Transverse colon (tissue), 4 donors: ENCODE measurements at regions not wholly inside any gene's neighbourhood (a gene's known extent, or its start where the extent isn't known, plus 50 kb on each side); places are given as distances from the start of the nearest gene placed in this dataset.
"Not testable (repeated sequence)": the region's sequence is repeated elsewhere in the genome, so short reads cannot be mapped to it uniquely, and the experiment has no call there.

Source experiments
- DNase-seq: peaks from one replicate; pipeline ENCODE4 v3.0.0-alpha.2; 2019
- H3K27ac ChIP-seq, 4 donors: fragments of 200-600 bp; sonication (generic); 2 replicates each; pipeline ENCODE4 v1.5.1; 2016 to 2018; ENCODE audit warnings: inconsistent platforms in 4 of 4
- H3K27me3 ChIP-seq: fragments of 200-600 bp; sonication (generic); 2 replicates; pipeline ENCODE4 v1.5.1; 2017; ENCODE audit warnings: inconsistent platforms
- H3K36me3 ChIP-seq, 4 donors: fragments of 200-600 bp; sonication (generic); 2 replicates each; pipeline ENCODE4 v1.5.1; 2017 to 2019; ENCODE audit warnings: inconsistent platforms in 4 of 4
- H3K4me1 ChIP-seq, 4 donors: fragments of 200-600 bp; sonication (generic); 2 replicates each; pipeline ENCODE4 v1.5.1; 2017 to 2020; ENCODE audit warnings: inconsistent platforms in 4 of 4
- H3K4me3 ChIP-seq, 4 donors: fragments of 200-600 bp; sonication (generic); 1 replicate in 1 of 4; 2 replicates in 3 of 4; pipeline versions ENCODE4 v1.5.1 to v1.6.1; 2017 to 2019; ENCODE audit warnings: inconsistent platforms in 4 of 4
- H3K9me3 ChIP-seq, 2 donors: fragments of 200-600 bp; sonication (generic); 2 replicates each; pipeline ENCODE4 v1.5.1; 2017 to 2019; ENCODE audit warnings: inconsistent platforms in 2 of 2
- EP300 ChIP-seq: sonication (generic); formaldehyde crosslinking; IDR thresholded peaks from one replicate; pipeline ENCODE4 v1.6.1; 2017; ENCODE audit warnings: antibody characterized with exemption, low read depth
- POLR2A ChIP-seq: fragments of 450-650 bp; IDR thresholded peaks from one replicate; pipeline ENCODE4 v1.6.1; 2016; ENCODE audit warnings: antibody characterized with exemption, mild to moderate bottlenecking, moderate library complexity
- POLR2AphosphoS5 ChIP-seq, 3 donors: sonication (generic); formaldehyde crosslinking; IDR thresholded peaks; one replicate each; pipeline ENCODE4 v1.6.1; 2016; ENCODE audit warnings: antibody characterized with exemption in 3 of 3
- WGBS, 2 donors: methylation state at CpG; one replicate each; pipeline ENCODE4 v1.1.5; 2018; ENCODE audit warnings: low coverage in 1 of 2; 5-methylcytosine and 5-hydroxymethylcytosine counted together
- in situ Hi-C, 4 donors: fragments of 200-750 bp; cut with MboI; loops; one replicate each; pipeline versions ENCODE4 v1.15.0 to v1.15.1; 2017; ENCODE audit warnings: low sequenced_read_pairs in 3 of 4, low pct_ligation_motif_present in 1 of 4, low pct_unique_long_range_greater_than_20kb in 1 of 4
- intact Hi-C: fragments of 100-400 bp; cut with DNase I; formaldehyde crosslinking; loops from one replicate; pipeline ENCODE4 v1.15.1; 2023; ENCODE audit warnings: low total_unique reads
- TF ChIP-seq, protein P1 (sequence below), 5 experiments: fragments of 200-600 bp in 3 of 5; fragments of 450-650 bp in 2 of 5; sonication (generic) in 3 of 5; IDR thresholded peaks; 1 replicate in 2 of 5; 2 replicates in 3 of 5; pipeline ENCODE4 v1.5.1; 2016 to 2017; ENCODE audit warnings: antibody characterized with exemption in 5 of 5, inconsistent platforms in 3 of 5, mild to moderate bottlenecking in 2 of 5, moderate library complexity in 1 of 5

- Histone ChIP-seq H3K27me3 (no peaks in the 10 kb centered on the region), H3K27ac (no peak overlapping the region), H3K4me1 (no peaks in the 10 kb centered on the region), H3K36me3 (no peaks in the 10 kb centered on the region), H3K4me3 (no peak overlapping the region), H3K9me3 (peaks cover 0 to 3% of the 10 kb centered on the region in 2 donors)
- WGBS, 2 donors: 82 to 83% methylated on average over 2 to 4 of the region's 4 CpGs
- intact Hi-C loops: no loop called here
- in situ Hi-C loops: no loop called here
- no peak for DNase-seq
- TF ChIP-seq POLR2A: no peak
- TF ChIP-seq EP300: no peak
- no peak for TF ChIP-seq POLR2AphosphoS5 (IDR thresholded peaks at IDR 0.05)
- TF ChIP-seq, protein P1, sequence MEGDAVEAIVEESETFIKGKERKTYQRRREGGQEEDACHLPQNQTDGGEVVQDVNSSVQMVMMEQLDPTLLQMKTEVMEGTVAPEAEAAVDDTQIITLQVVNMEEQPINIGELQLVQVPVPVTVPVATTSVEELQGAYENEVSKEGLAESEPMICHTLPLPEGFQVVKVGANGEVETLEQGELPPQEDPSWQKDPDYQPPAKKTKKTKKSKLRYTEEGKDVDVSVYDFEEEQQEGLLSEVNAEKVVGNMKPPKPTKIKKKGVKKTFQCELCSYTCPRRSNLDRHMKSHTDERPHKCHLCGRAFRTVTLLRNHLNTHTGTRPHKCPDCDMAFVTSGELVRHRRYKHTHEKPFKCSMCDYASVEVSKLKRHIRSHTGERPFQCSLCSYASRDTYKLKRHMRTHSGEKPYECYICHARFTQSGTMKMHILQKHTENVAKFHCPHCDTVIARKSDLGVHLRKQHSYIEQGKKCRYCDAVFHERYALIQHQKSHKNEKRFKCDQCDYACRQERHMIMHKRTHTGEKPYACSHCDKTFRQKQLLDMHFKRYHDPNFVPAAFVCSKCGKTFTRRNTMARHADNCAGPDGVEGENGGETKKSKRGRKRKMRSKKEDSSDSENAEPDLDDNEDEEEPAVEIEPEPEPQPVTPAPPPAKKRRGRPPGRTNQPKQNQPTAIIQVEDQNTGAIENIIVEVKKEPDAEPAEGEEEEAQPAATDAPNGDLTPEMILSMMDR (IDR thresholded peaks at IDR 0.05): no peak
Observed at GRCh38 chr2:22134421-22134820, 1010.7 kb downstream of the TDRD15 start.

DNA sequence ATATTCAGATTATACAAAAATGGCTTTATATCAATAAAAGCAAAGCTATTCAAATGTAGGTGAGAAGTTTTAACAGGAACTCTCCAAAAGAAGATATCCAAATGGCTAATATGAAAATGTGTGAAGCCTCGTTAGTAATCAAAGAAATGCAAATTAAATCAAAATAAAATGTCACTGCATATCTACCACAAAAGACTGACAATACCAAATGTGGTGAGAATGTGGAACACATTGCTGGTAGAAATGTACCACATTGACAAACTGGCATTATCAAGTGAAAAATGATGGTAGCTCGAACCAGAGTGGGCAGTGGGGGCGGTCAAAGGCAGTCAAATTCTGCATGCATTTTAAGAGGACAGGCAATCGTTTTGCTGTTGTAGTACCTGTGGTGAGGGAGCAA, 1012.7 kb downstream of the TDRD15 start:
- 76 to 77% methylated on average over 4 of the region's 4 CpGs for WGBS, 2 donors
- no peak for DNase-seq
- no peak overlapping the region for H3K4me3 ChIP-seq
- H3K4me1 ChIP-seq: no peaks in the 10 kb centered on the region
- TF ChIP-seq EP300 (no peak), POLR2AphosphoS5 (IDR thresholded peaks at IDR 0.05) (no peak), POLR2A (no peak)
- TF ChIP-seq, protein P1 (IDR thresholded peaks at IDR 0.05): no peak
- H3K27me3 ChIP-seq: no peaks in the 10 kb centered on the region
- no peaks in the 10 kb centered on the region for H3K36me3 ChIP-seq
- H3K9me3 ChIP-seq: no peaks in the 10 kb centered on the region
- H3K27ac ChIP-seq: no peak overlapping the region
- in situ Hi-C loops (no loop called here), intact Hi-C loops (no loop called here)

DNA sequence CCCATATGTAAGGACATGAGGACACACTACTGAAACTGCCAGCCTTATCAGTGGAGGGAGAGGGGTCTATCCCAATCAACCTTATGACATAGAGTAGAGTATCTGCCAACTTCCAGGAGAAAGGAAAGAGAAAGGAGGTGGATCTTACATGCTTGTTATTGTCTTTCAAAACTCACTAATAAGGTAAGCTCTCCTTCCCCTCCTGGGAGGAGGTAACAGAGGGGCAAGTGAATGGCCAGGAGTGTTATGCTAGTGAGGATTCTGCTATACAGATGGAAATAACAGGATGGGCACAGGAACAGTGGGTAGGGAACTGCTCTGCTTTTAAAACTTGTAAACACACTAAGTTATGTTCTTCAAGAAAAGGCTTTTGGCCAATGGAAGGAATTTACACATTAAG, 1020.1 kb downstream of the TDRD15 start:
- no peak overlapping the region for H3K4me3 ChIP-seq
- no peaks in the 10 kb centered on the region for H3K27me3 ChIP-seq
- DNase-seq: no peak
- TF ChIP-seq, protein P1 (IDR thresholded peaks at IDR 0.05): no peak
- no peak for TF ChIP-seq POLR2A
- H3K27ac ChIP-seq: no peak overlapping the region
- intact Hi-C loops: no loop called here
- in situ Hi-C loops: no loop called here
- no peaks in the 10 kb centered on the region for H3K36me3 ChIP-seq
- H3K4me1 ChIP-seq: no peaks in the 10 kb centered on the region
- H3K9me3 ChIP-seq: peaks cover 2 to 5% of the 10 kb centered on the region in 2 donors

DNA sequence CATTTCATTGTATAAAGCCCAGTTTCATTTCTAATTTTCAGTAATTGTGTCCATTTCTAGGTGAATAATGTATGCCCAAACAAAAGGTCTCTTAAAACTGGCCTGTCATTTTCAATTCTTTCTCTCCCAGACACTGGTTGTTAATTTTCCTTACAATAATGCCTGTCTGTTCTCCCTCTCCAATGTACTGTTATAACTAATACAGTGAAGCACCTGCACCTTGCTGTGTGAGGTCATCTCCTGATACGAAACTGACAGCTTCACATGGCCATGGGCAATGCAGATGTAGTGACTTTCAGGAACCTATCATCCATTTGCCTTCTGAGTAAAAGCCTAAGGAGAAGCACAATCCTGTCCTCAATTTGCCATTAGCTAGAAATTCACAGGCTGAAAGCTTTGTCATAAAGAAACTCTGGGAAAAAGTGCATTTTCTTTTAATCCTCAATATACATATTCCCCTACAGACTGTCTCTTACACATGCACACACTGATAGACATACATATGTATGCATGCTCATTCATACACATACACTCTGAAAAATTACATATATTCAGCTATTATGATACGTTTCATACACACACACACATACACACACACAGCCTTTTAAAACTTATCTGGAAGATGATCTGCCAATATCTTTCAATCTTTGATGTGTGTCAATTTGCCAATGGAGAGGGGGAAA, 1030.3 kb downstream of the TDRD15 start:
- WGBS, 2 donors: 37 to 40% methylated on average over 1 to 2 of the region's 2 CpGs
- no peak for TF ChIP-seq POLR2A
- TF ChIP-seq EP300: no peak
- TF ChIP-seq POLR2AphosphoS5 (IDR thresholded peaks at IDR 0.05): no peak
- TF ChIP-seq, protein P1 (IDR thresholded peaks at IDR 0.05): no peak
- H3K4me3 ChIP-seq: no peak overlapping the region
- H3K27me3 ChIP-seq: no peaks in the 10 kb centered on the region
- H3K9me3 ChIP-seq: no peaks in the 10 kb centered on the region
- H3K27ac ChIP-seq: no peak overlapping the region
- no peak for DNase-seq
- no peaks in the 10 kb centered on the region for H3K36me3 ChIP-seq
- intact Hi-C loops: no loop called here
- H3K4me1 ChIP-seq: no peaks in the 10 kb centered on the region
- in situ Hi-C loops: no loop called here

DNA sequence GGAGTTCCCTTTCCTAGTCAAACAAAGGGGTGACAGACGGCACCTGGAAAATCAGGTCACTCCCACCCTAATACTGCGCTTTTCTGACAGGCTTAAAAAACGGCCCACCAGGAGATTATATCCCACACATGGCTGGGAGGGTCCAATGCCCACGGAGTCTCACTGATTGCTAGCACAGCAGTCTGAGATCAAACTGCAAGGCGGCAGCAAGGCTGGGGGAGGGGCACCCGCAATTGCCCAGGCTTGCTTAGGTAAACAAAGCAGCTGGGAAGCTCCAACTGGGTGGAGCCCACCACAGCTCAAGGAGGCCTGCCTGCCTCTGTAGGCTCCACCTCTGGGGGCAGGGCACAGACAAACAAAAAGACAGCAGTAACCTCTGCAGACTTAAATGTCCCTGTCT, 1032.9 kb downstream of the TDRD15 start:
- H3K27me3 ChIP-seq, H3K4me1 ChIP-seq, H3K9me3 ChIP-seq, intact Hi-C loops, H3K36me3 ChIP-seq, H3K27ac ChIP-seq, in situ Hi-C loops, DNase-seq, H3K4me3 ChIP-seq: not testable (repeated sequence)
- 76% methylated on average over 6 of the region's 6 CpGs; no CpG with 5 or more reads in 1 of the 2 donors for WGBS, 2 donors
